Uterus (tissue), 2 donors: ENCODE measurements at regions not wholly inside any gene's neighbourhood (a gene's known extent, or its start where the extent isn't known, plus 50 kb on each side); places are given as distances from the start of the nearest gene placed in this dataset.

Experiments used
- POLR2A ChIP-seq, 2 donors: fragments of 450-650 bp; IDR thresholded peaks; one replicate each; pipeline ENCODE4 v1.6.1; 2016; ENCODE audit warnings: antibody characterized with exemption in 2 of 2, mild to moderate bottlenecking in 1 of 2, moderate library complexity in 1 of 2
- TF ChIP-seq, protein P1 (sequence below), 4 experiments: fragments of 200-600 bp in 2 of 4; fragments of 450-650 bp in 2 of 4; sonication (generic) in 2 of 4; IDR thresholded peaks; one replicate each; pipeline ENCODE4 v1.5.1; 2016 to 2019; ENCODE audit warnings: antibody characterized with exemption in 4 of 4, mild to moderate bottlenecking in 2 of 4, moderate library complexity in 1 of 4

DNA sequence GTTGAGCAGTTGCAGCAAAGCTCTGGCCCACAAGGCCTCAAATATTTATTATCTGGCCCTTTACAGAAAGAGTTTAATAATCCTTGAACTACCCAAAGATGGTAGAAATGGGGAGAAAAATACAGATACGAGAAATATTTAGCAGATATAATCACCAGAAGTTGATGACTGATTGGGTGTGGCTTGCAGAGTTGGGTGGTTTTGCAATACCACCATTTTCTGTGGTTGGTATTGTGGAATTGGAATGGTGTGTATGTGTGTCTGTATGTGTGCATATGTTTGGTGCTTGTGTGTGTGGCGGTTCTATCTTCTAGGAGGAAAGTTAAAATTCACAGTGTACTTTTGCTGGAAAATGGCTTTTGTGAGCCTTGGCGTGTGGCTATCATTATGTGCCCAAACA, 85.4 kb upstream of the MANSC4 start:
- TF ChIP-seq, protein P1, sequence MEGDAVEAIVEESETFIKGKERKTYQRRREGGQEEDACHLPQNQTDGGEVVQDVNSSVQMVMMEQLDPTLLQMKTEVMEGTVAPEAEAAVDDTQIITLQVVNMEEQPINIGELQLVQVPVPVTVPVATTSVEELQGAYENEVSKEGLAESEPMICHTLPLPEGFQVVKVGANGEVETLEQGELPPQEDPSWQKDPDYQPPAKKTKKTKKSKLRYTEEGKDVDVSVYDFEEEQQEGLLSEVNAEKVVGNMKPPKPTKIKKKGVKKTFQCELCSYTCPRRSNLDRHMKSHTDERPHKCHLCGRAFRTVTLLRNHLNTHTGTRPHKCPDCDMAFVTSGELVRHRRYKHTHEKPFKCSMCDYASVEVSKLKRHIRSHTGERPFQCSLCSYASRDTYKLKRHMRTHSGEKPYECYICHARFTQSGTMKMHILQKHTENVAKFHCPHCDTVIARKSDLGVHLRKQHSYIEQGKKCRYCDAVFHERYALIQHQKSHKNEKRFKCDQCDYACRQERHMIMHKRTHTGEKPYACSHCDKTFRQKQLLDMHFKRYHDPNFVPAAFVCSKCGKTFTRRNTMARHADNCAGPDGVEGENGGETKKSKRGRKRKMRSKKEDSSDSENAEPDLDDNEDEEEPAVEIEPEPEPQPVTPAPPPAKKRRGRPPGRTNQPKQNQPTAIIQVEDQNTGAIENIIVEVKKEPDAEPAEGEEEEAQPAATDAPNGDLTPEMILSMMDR (IDR thresholded peaks at IDR 0.05), result no peak
- no peak for TF ChIP-seq POLR2A (IDR thresholded peaks at IDR 0.05)
